Transverse colon (tissue), 3 donors: ENCODE measurements at regions not wholly inside any gene's neighbourhood (a gene's known extent, or its start where the extent isn't known, plus 50 kb on each side); places are given as distances from the start of the nearest gene placed in this dataset.

Experiments
- EP300 ChIP-seq: sonication (generic); formaldehyde crosslinking; IDR thresholded peaks from one replicate; pipeline ENCODE4 v1.6.1; 2017; ENCODE audit warnings: antibody characterized with exemption, low read depth
- TF ChIP-seq, protein P1 (sequence below), 5 experiments: fragments of 200-600 bp in 3 of 5; fragments of 450-650 bp in 2 of 5; sonication (generic) in 3 of 5; IDR thresholded peaks; 1 replicate in 2 of 5; 2 replicates in 3 of 5; pipeline ENCODE4 v1.5.1; 2016 to 2017; ENCODE audit warnings: antibody characterized with exemption in 5 of 5, inconsistent platforms in 3 of 5, mild to moderate bottlenecking in 2 of 5, moderate library complexity in 1 of 5

GRCh38 chr9:99371376-99371775 is 149.3 kb downstream of the SEC61B start:
- TF ChIP-seq EP300 = no peak
- TF ChIP-seq, protein P1, sequence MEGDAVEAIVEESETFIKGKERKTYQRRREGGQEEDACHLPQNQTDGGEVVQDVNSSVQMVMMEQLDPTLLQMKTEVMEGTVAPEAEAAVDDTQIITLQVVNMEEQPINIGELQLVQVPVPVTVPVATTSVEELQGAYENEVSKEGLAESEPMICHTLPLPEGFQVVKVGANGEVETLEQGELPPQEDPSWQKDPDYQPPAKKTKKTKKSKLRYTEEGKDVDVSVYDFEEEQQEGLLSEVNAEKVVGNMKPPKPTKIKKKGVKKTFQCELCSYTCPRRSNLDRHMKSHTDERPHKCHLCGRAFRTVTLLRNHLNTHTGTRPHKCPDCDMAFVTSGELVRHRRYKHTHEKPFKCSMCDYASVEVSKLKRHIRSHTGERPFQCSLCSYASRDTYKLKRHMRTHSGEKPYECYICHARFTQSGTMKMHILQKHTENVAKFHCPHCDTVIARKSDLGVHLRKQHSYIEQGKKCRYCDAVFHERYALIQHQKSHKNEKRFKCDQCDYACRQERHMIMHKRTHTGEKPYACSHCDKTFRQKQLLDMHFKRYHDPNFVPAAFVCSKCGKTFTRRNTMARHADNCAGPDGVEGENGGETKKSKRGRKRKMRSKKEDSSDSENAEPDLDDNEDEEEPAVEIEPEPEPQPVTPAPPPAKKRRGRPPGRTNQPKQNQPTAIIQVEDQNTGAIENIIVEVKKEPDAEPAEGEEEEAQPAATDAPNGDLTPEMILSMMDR (IDR thresholded peaks at IDR 0.05) = no peak
